Stomach smooth muscle (tissue), 2 donors: ENCODE measurements at regions not wholly inside any gene's neighbourhood (a gene's known extent, or its start where the extent isn't known, plus 50 kb on each side); places are given as distances from the start of the nearest gene placed in this dataset.

Experiments
- H3K27ac ChIP-seq: one replicate; pipeline ENCODE4 v1.7.0; 2013; ENCODE audit warnings: mild to moderate bottlenecking, low read length, inconsistent platforms
- H3K27me3 ChIP-seq, 2 donors: one replicate each; pipeline ENCODE4 v1.7.0; 2013; ENCODE audit warnings: low read length in 2 of 2; ENCODE audit not compliant: insufficient read depth in 2 of 2, control insufficient read depth in 1 of 2
- H3K36me3 ChIP-seq, 2 donors: one replicate each; pipeline ENCODE4 v1.7.0; 2013; ENCODE audit warnings: low read length in 2 of 2; ENCODE audit not compliant: control insufficient read depth in 2 of 2, insufficient read depth in 2 of 2
- H3K4me1 ChIP-seq: one replicate; pipeline ENCODE4 v1.7.0; 2013; ENCODE audit warnings: low read length; ENCODE audit not compliant: control insufficient read depth, insufficient read depth
- H3K4me3 ChIP-seq, 2 donors: one replicate each; pipeline ENCODE4 v1.7.0; 2013; ENCODE audit warnings: low read length in 2 of 2
- H3K9ac ChIP-seq, 2 donors: one replicate each; pipeline ENCODE4 v1.7.0; 2013; ENCODE audit warnings: low read length in 2 of 2, mild to moderate bottlenecking in 1 of 2
- H3K9me3 ChIP-seq, 2 donors: one replicate each; pipeline ENCODE4 v1.7.0; 2013; ENCODE audit warnings: low read length in 2 of 2; ENCODE audit not compliant: control insufficient read depth in 2 of 2
- donor health status: healthy.
- donor health status: Pancreatic carcinoma.

- Histone ChIP-seq H3K9ac (no peak overlapping the region), H3K4me1 (no peaks in the 10 kb centered on the region), H3K27me3 (no peaks in the 10 kb centered on the region), H3K27ac (no peak overlapping the region), H3K4me3 (no peak overlapping the region), H3K36me3 (no peaks in the 10 kb centered on the region), H3K9me3 (no peaks in the 10 kb centered on the region)
These were observed 122.0 kb upstream of the ATP10A start for GRCh38 chr15:25985165-25985564.

GRCh38 chr15:25982736-25983135 is 119.6 kb upstream of the ATP10A start:
- no peak overlapping the region for H3K27ac ChIP-seq
- no peak overlapping the region for H3K9ac ChIP-seq
- no peaks in the 10 kb centered on the region for H3K27me3 ChIP-seq
- H3K9me3 ChIP-seq: no peaks in the 10 kb centered on the region
- no peak overlapping the region for H3K4me3 ChIP-seq
- H3K36me3 ChIP-seq: no peaks in the 10 kb centered on the region
- no peaks in the 10 kb centered on the region for H3K4me1 ChIP-seq

- Histone ChIP-seq H3K36me3 (no peaks in the 10 kb centered on the region), H3K4me1 (no peaks in the 10 kb centered on the region), H3K27me3 (no peaks in the 10 kb centered on the region), H3K9me3 (no peaks in the 10 kb centered on the region), H3K27ac (no peak overlapping the region), H3K4me3 (no peak overlapping the region), H3K9ac (no peak overlapping the region)
These were observed 118.0 kb upstream of the ATP10A start for GRCh38 chr15:25981114-25981513.

- H3K4me1 ChIP-seq: peaks cover 6% of the 10 kb centered on the region
These were observed 109.1 kb upstream of the ATP10A start for GRCh38 chr15:25972141-25972675.

GRCh38 chr15:25971053-25971452 is 107.9 kb upstream of the ATP10A start:
- H3K27me3 ChIP-seq: no peaks in the 10 kb centered on the region
- H3K9ac ChIP-seq: no peak overlapping the region
- no peaks in the 10 kb centered on the region for H3K9me3 ChIP-seq
- no peak overlapping the region for H3K27ac ChIP-seq
- H3K36me3 ChIP-seq: no peaks in the 10 kb centered on the region
- H3K4me1 ChIP-seq: peaks cover 6% of the 10 kb centered on the region
- H3K4me3 ChIP-seq: no peak overlapping the region

More at GRCh38 chr15:25972141-25972675, 109.1 kb upstream of the ATP10A start:
- no peaks in the 10 kb centered on the region for H3K27me3 ChIP-seq
- no peak overlapping the region for H3K9ac ChIP-seq
- no peak overlapping the region for H3K4me3 ChIP-seq
- H3K9me3 ChIP-seq: no peaks in the 10 kb centered on the region
- H3K27ac ChIP-seq: no peak overlapping the region
- no peaks in the 10 kb centered on the region for H3K36me3 ChIP-seq

- Histone ChIP-seq H3K27me3 (no peaks in the 10 kb centered on the region), H3K4me1 (peaks cover 6% of the 10 kb centered on the region), H3K9me3 (no peaks in the 10 kb centered on the region), H3K27ac (no peak overlapping the region), H3K4me3 (no peak overlapping the region), H3K9ac (no peak overlapping the region), H3K36me3 (no peaks in the 10 kb centered on the region)
These were observed 106.8 kb upstream of the ATP10A start for GRCh38 chr15:25969886-25970285.

- Histone ChIP-seq H3K9ac (no peak overlapping the region), H3K4me1 (peaks cover 6% of the 10 kb centered on the region), H3K9me3 (peaks cover 3 to 4% of the 10 kb centered on the region in 2 donors), H3K36me3 (no peaks in the 10 kb centered on the region), H3K27me3 (no peaks in the 10 kb centered on the region), H3K27ac (no peak overlapping the region), H3K4me3 (no peak overlapping the region)
These were observed 104.0 kb upstream of the ATP10A start for GRCh38 chr15:25967116-25967515.

- Histone ChIP-seq H3K4me1 (no peaks in the 10 kb centered on the region), H3K9ac (no peak overlapping the region), H3K4me3 (no peak overlapping the region), H3K27ac (no peak overlapping the region), H3K27me3 (no peaks in the 10 kb centered on the region), H3K36me3 (no peaks in the 10 kb centered on the region), H3K9me3 (peaks cover 3 to 4% of the 10 kb centered on the region in 2 donors)
These were observed 102.2 kb upstream of the ATP10A start for GRCh38 chr15:25965326-25965725.

GRCh38 chr15:25960273-25960672 is 97.1 kb upstream of the ATP10A start:
- peaks cover 3 to 4% of the 10 kb centered on the region in 2 donors for H3K9me3 ChIP-seq
- no peak overlapping the region for H3K9ac ChIP-seq
- peaks cover 0 to 2% of the 10 kb centered on the region in 2 donors for H3K27me3 ChIP-seq
- no peaks in the 10 kb centered on the region for H3K36me3 ChIP-seq
- no peaks in the 10 kb centered on the region for H3K4me1 ChIP-seq
- no peak overlapping the region for H3K4me3 ChIP-seq
- no peak overlapping the region for H3K27ac ChIP-seq

GRCh38 chr15:25959100-25959499 is 96.0 kb upstream of the ATP10A start:
- Histone ChIP-seq H3K27ac (no peak overlapping the region), H3K4me1 (no peaks in the 10 kb centered on the region), H3K9me3 (peaks cover 3 to 4% of the 10 kb centered on the region in 2 donors), H3K27me3 (peaks cover 0 to 2% of the 10 kb centered on the region in 2 donors), H3K36me3 (no peaks in the 10 kb centered on the region), H3K4me3 (no peak overlapping the region), H3K9ac (no peak overlapping the region)

GRCh38 chr15:25955628-25956027 is 92.5 kb upstream of the ATP10A start:
- peaks cover 0 to 6% of the 10 kb centered on the region in 2 donors for H3K9me3 ChIP-seq
- H3K36me3 ChIP-seq: no peaks in the 10 kb centered on the region
- no peak overlapping the region for H3K27ac ChIP-seq
- peaks cover 0 to 2% of the 10 kb centered on the region in 2 donors for H3K27me3 ChIP-seq
- no peak overlapping the region for H3K4me3 ChIP-seq
- H3K9ac ChIP-seq: no peak overlapping the region
- no peaks in the 10 kb centered on the region for H3K4me1 ChIP-seq
